Right lobe of liver (tissue), 6 donors: ENCODE measurements at regions not wholly inside any gene's neighbourhood (a gene's known extent, or its start where the extent isn't known, plus 50 kb on each side); places are given as distances from the start of the nearest gene placed in this dataset.

Source experiments
- ATAC-seq, 4 donors: fragments of 200-7000 bp; cut with Tn5 transposase; one replicate each; pipeline ENCODE4 v1.9.1; 2020; ENCODE audit warnings: mild to moderate bottlenecking in 4 of 4, moderate library complexity in 4 of 4
- DNase-seq, 3 donors: peaks; one replicate each; pipeline ENCODE4 v3.0.0-alpha.2; 2020
- H3K27ac ChIP-seq, 3 donors: fragments of 200-600 bp; one replicate each; pipeline ENCODE4 v1.8.0; 2022
- H3K27me3 ChIP-seq, 2 donors: fragments of 200-600 bp; one replicate each; pipeline ENCODE4 v1.8.0; 2022
- H3K36me3 ChIP-seq, 4 donors: fragments of 200-600 bp; sonication (generic) in 1 of 4; one replicate each; pipeline versions ENCODE4 v1.5.1 to v1.8.0; 2017 to 2022; ENCODE audit warnings: control low read depth in 1 of 4
- H3K4me1 ChIP-seq, 4 donors: fragments of 200-600 bp; sonication (generic) in 1 of 4; one replicate each; pipeline versions ENCODE4 v1.5.1 to v1.8.0; 2017 to 2022; ENCODE audit warnings: control low read depth in 1 of 4
- H3K4me3 ChIP-seq, 3 donors: fragments of 200-600 bp; one replicate each; pipeline ENCODE4 v1.8.0; 2022
- H3K9me3 ChIP-seq, 4 donors: fragments of 200-600 bp; sonication (generic) in 1 of 4; one replicate each; pipeline versions ENCODE4 v1.5.1 to v1.8.0; 2017 to 2022; ENCODE audit warnings: control low read depth in 1 of 4
- POLR2A ChIP-seq: fragments of 450-650 bp; IDR thresholded peaks from one replicate; pipeline ENCODE4 v1.6.1; 2017; ENCODE audit warnings: antibody characterized with exemption, mild to moderate bottlenecking
- WGBS: methylation state at CpG from one replicate; pipeline ENCODE4 v1.1.6; 2018; ENCODE audit warnings: low coverage, low lambda C conversion rate; ENCODE audit not compliant: insufficient coverage; ENCODE audit errors: missing lambda C conversion rate; 5-methylcytosine and 5-hydroxymethylcytosine counted together
- intact Hi-C, 2 donors: fragments of 100-400 bp; cut with DNase I; formaldehyde crosslinking; loops; one replicate each; pipeline versions ENCODE4 v1.11.2 to v1.14.1; 2022
- TF ChIP-seq, protein P1 (sequence below), 4 donors: fragments of 200-600 bp in 3 of 4; fragments of 450-650 bp in 1 of 4; IDR thresholded peaks; one replicate each; pipeline versions ENCODE4 v1.5.1 to v1.8.0; 2016 to 2022; ENCODE audit warnings: antibody characterized with exemption in 4 of 4, mild to moderate bottlenecking in 2 of 4
- donor health status: DM: no; HTN: yes; CAD: no.
- donor health status: DM: no; HTN: no; CAD: no.
- donor health status: DM: no; HTN: no; CAD: no.
- donor health status: DM: no; HTN: yes; CAD: no.
- donor health status: DM: no; HTN: yes; CAD: no.

DNA sequence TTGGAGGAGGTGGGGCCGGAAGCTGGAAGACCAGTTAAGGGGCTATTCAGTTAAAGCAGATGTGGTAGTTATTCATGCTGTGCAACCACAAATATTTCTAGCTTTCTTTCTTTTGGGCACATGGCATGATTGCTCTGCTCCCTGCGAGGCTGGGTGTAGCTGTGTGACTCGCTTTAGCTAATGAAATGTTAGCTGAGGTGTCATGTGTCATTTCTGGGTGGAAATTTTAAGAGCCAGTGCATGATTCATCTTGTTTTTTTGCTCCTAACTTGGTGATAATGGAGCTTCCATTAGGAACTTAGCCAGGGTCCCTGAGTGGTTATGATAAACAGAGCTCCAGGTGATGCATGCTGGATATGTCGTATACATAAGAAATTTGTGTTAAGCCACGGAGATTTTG lies 300.6 kb downstream of the SATB1 start:
- 56% methylated on average over 5 of the region's 5 CpGs for whole genome bisulfite sequencing
- Histone ChIP-seq H3K27ac (no peak overlapping the region), H3K36me3 (no peaks in the 10 kb centered on the region), H3K9me3 (no peaks in the 10 kb centered on the region), H3K27me3 (no peaks in the 10 kb centered on the region), H3K4me3 (no peak overlapping the region), H3K4me1 (no peaks in the 10 kb centered on the region)
- no peak for TF ChIP-seq POLR2A
- TF ChIP-seq, protein P1, sequence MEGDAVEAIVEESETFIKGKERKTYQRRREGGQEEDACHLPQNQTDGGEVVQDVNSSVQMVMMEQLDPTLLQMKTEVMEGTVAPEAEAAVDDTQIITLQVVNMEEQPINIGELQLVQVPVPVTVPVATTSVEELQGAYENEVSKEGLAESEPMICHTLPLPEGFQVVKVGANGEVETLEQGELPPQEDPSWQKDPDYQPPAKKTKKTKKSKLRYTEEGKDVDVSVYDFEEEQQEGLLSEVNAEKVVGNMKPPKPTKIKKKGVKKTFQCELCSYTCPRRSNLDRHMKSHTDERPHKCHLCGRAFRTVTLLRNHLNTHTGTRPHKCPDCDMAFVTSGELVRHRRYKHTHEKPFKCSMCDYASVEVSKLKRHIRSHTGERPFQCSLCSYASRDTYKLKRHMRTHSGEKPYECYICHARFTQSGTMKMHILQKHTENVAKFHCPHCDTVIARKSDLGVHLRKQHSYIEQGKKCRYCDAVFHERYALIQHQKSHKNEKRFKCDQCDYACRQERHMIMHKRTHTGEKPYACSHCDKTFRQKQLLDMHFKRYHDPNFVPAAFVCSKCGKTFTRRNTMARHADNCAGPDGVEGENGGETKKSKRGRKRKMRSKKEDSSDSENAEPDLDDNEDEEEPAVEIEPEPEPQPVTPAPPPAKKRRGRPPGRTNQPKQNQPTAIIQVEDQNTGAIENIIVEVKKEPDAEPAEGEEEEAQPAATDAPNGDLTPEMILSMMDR (IDR thresholded peaks at IDR 0.05) = no peak
- no peak for ATAC-seq
- no peak for DNase-seq
- intact Hi-C loops = no loop called here

DNA sequence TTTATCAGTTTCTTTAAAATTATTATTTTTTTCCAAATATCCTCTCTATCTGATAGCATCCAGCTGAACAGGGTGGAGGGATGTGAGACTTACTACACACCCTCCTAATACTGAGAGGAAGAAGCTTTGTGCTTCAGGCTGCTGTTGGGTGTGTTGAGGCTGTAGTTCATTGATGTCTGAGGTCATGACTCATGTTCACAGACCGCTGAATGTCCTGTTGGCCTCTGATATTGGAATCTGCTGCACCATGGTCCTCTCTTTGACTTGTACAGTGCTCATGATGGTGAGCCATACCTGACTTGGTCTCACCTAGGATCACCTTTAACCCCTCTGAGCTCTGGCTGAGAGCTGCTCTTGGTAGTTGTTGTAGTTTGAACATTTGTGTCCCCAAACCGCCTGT lies 302.9 kb downstream of the SATB1 start:
- no peak overlapping the region for H3K4me3 ChIP-seq
- ATAC-seq = no peak
- TF ChIP-seq, protein P1 (IDR thresholded peaks at IDR 0.05) = no peak
- TF ChIP-seq POLR2A = no peak
- intact Hi-C loops = no loop called here
- DNase-seq = no peak
- H3K4me1 ChIP-seq = no peaks in the 10 kb centered on the region
- H3K27ac ChIP-seq = no peak overlapping the region
- H3K9me3 ChIP-seq = no peaks in the 10 kb centered on the region
- WGBS = 46% methylated on average over 2 of the region's 2 CpGs
- H3K36me3 ChIP-seq = no peaks in the 10 kb centered on the region
- H3K27me3 ChIP-seq = no peaks in the 10 kb centered on the region

DNA sequence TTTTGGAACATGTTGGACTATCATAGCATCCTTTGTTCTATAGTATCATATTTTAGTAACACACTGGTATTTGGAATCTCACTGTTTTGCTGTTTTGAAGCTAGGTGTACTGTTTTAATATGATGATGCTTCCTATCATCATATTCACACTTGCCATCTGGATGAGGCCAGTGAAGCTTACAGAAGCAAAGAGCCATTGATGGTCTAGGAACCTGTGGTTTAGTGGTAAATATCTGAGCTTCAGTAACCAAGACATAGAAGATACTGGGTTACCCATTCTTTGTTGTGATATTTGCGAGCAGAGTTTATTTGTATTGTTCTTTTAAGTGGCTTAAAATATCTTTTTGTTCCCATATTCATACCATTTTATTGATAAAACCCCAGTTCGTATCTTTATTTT lies 304.1 kb downstream of the SATB1 start:
- Histone ChIP-seq H3K9me3 (no peaks in the 10 kb centered on the region), H3K27ac (no peak overlapping the region), H3K4me3 (no peak overlapping the region), H3K36me3 (no peaks in the 10 kb centered on the region), H3K27me3 (no peaks in the 10 kb centered on the region), H3K4me1 (no peaks in the 10 kb centered on the region)
- no peak for ATAC-seq
- 47% methylated on average over 2 of the region's 2 CpGs for WGBS
- no peak for DNase-seq
- intact Hi-C loops = no loop called here
- no peak for TF ChIP-seq POLR2A
- TF ChIP-seq, protein P1 (IDR thresholded peaks at IDR 0.05) = no peak

DNA sequence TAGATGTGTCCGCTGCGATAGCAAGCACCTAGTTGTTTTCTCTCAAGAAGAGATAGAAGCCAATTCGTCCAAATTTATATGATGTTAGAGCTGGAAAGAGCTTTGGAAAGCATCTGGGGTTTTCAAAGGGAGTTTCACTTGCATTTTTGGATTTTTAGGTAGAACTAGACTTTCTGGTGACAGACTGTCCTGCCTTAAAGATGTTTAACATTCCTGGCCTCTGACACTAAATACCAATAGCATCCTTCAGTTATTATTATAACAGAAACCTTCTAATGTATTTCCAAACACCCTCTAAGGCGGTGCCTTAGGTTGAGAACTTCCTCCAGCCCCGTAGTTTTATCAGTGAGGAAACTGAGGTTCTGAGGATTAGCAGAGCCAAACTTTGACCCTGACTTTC lies 305.3 kb downstream of the SATB1 start:
- Histone ChIP-seq H3K27ac (no peak overlapping the region), H3K4me1 (no peaks in the 10 kb centered on the region), H3K9me3 (no peaks in the 10 kb centered on the region), H3K36me3 (no peaks in the 10 kb centered on the region), H3K27me3 (no peaks in the 10 kb centered on the region), H3K4me3 (no peak overlapping the region)
- no peak for DNase-seq
- intact Hi-C loops = no loop called here
- no peak for TF ChIP-seq POLR2A
- TF ChIP-seq, protein P1 (IDR thresholded peaks at IDR 0.05) = no peak
- 53% methylated on average over 5 of the region's 5 CpGs for WGBS
- ATAC-seq = no peak

GRCh38 chr3:18114894-18115293 lies 310.2 kb downstream of the SATB1 start:
- intact Hi-C loops = no loop called here
- ATAC-seq (no peak), DNase-seq (no peak)
- TF ChIP-seq POLR2A = no peak
- TF ChIP-seq, protein P1 (IDR thresholded peaks at IDR 0.05) = no peak
- H3K27me3 ChIP-seq = no peaks in the 10 kb centered on the region
- H3K4me3 ChIP-seq = no peak overlapping the region
- H3K4me1 ChIP-seq = no peaks in the 10 kb centered on the region
- 60% methylated on average over 4 of the region's 4 CpGs for WGBS
- no peaks in the 10 kb centered on the region for H3K9me3 ChIP-seq
- no peaks in the 10 kb centered on the region for H3K36me3 ChIP-seq
- no peak overlapping the region for H3K27ac ChIP-seq
